K562 (cell line): ENCODE measurements at regions not wholly inside any gene's neighbourhood (a gene's known extent, or its start where the extent isn't known, plus 50 kb on each side); places are given as distances from the start of the nearest gene placed in this dataset.

Experiments
- ATAC-seq: fragments of 200-7000 bp; cut with Tn5 transposase; 3 replicates; pipeline ENCODE4 v1.9.1; 2020; ENCODE audit warnings: moderate library complexity
- BruUV-seq: library from RNA; stranded (reverse); fragments of 400-500 nt; replicated peaks from 2 replicates; lab custom pipeline; 2021; lab: Mats Ljungman, UMichigan
- CTCF ChIA-PET: fragments of 300-600 bp; formaldehyde crosslinking; extraction: SDS; loops from one replicate; lab custom pipeline; 2021; ENCODE audit warnings: low intra/inter-chr PET ratio; lab: Yijun Ruan, JAX
- POLR2A ChIA-PET: fragments of 300-600, 350-650 bp; sonication (Branson Sonifier 250); formaldehyde crosslinking; extraction: SDS; loops from one replicate; lab custom pipeline; 2021; ENCODE audit warnings: antibody characterized with exemption, inconsistent platforms; lab: Yijun Ruan, JAX
- DNase-seq, 4 experiments: peaks; one replicate each; pipeline versions ENCODE4 v3.0.0 to v3.0.0-alpha.2; 2011 to 2018; ENCODE audit warnings: low spot score in 3 of 4, mixed read lengths in 3 of 4; ENCODE audit errors: extremely low read depth in 1 of 4
- FAIRE-seq: peaks from 2 replicates; lab custom pipeline; 2011; peaks lifted over from hg19 to GRCh38; lab: Jason Lieb, UNC
- H2AFZ ChIP-seq: 2 replicates; pipeline ENCODE4 v1.6.0; 2011; ENCODE audit warnings: low read depth, low read length, control low read depth, inconsistent platforms
- H3K27ac ChIP-seq: fragments of 200-600 bp; 3 replicates; pipeline ENCODE4 v1.8.0; 2011; ENCODE audit warnings: low read depth, mild to moderate bottlenecking, control low read depth, inconsistent platforms, low read length, moderate library complexity, mixed read lengths; ENCODE audit errors: extremely low read depth
- H3K27me3 ChIP-seq, 2 experiments: fragments of 300-600 bp in 1 of 2; 2 replicates in 1 of 2; 3 replicates in 1 of 2; pipeline versions ENCODE4 v1.6.0 to v1.8.0; 2011; ENCODE audit warnings: inconsistent platforms in 2 of 2, low read length in 2 of 2, mild to moderate bottlenecking in 1 of 2, mixed read lengths in 1 of 2, moderate library complexity in 1 of 2; ENCODE audit not compliant: control insufficient read depth in 2 of 2, insufficient read depth in 2 of 2
- H3K36me3 ChIP-seq: fragments of 300-600 bp; 3 replicates; pipeline ENCODE4 v1.8.0; 2011; ENCODE audit warnings: mild to moderate bottlenecking, low read length, inconsistent platforms; ENCODE audit not compliant: control insufficient read depth, insufficient read depth
- H3K4me1 ChIP-seq, 2 experiments: fragments of 200-600 bp in 1 of 2; replicated peaks in 1 of 2; 2 replicates in 1 of 2; 3 replicates in 1 of 2; pipeline versions ENCODE4 v1.5.1 to v1.8.0; 2011; ENCODE audit warnings: inconsistent platforms in 2 of 2, low read length in 2 of 2, mild to moderate bottlenecking in 1 of 2, mixed read lengths in 1 of 2, moderate library complexity in 1 of 2; ENCODE audit not compliant: control insufficient read depth in 2 of 2, insufficient read depth in 2 of 2
- H3K4me2 ChIP-seq: 2 replicates; pipeline ENCODE4 v1.6.1; 2011; ENCODE audit warnings: low read length, control low read depth, inconsistent platforms, mixed read lengths; ENCODE audit not compliant: insufficient read depth
- H3K4me3 ChIP-seq: fragments of 200-600 bp; sonication (generic), shearing (Covaris generic); 2 replicates; pipeline ENCODE4 v1.5.1; 2016; ENCODE audit warnings: control low read depth, inconsistent platforms
- H3K79me2 ChIP-seq: fragments of 200-600 bp; 3 replicates; pipeline ENCODE4 v1.8.0; 2011; ENCODE audit warnings: low read length, inconsistent platforms; ENCODE audit not compliant: control insufficient read depth, insufficient read depth
- H3K9ac ChIP-seq, 2 experiments: 2 replicates each; pipeline versions ENCODE4 v1.6.0 to v1.6.1; 2011; ENCODE audit warnings: low read depth in 2 of 2, low read length in 2 of 2, control low read depth in 1 of 2, inconsistent platforms in 1 of 2, mild to moderate bottlenecking in 1 of 2, mixed read lengths in 1 of 2; ENCODE audit not compliant: insufficient read depth in 1 of 2
- H3K9me1 ChIP-seq: one replicate; pipeline ENCODE4 v1.6.0; 2011; ENCODE audit warnings: inconsistent platforms, mild to moderate bottlenecking, low read length, moderate library complexity; ENCODE audit not compliant: control insufficient read depth, insufficient read depth
- H3K9me3 ChIP-seq: replicated peaks from 2 replicates; pipeline ENCODE4 v1.5.1; 2011; ENCODE audit warnings: low read depth, low read length, inconsistent platforms; ENCODE audit not compliant: control insufficient read depth, insufficient read depth
- H4K20me1 ChIP-seq: replicated peaks from 2 replicates; pipeline ENCODE4 v1.6.1; 2011; ENCODE audit warnings: low read length, inconsistent platforms, mixed read lengths; ENCODE audit not compliant: control insufficient read depth, insufficient read depth
- HDAC6 ChIP-seq: IDR thresholded peaks from 2 replicates; pipeline ENCODE4 v1.6.1; 2012; ENCODE audit warnings: low read depth, mild to moderate bottlenecking, control low read depth, inconsistent platforms, low read length, moderate library complexity
- KLF10 ChIP-seq: fragments of 250-450 bp; sonication (Bioruptor Pico); IDR thresholded peaks from 2 replicates; pipeline ENCODE4 v1.6.1; 2021; ENCODE audit warnings: matching md5 sums
- L3MBTL2 ChIP-seq: fragments of 450-650 bp; IDR thresholded peaks from 2 replicates; pipeline ENCODE4 v1.6.1; 2016; ENCODE audit warnings: mild to moderate bottlenecking, moderate library complexity
- PHF20 ChIP-seq: fragments of 450-650 bp; IDR thresholded peaks from 2 replicates; pipeline ENCODE4 v1.6.1; 2018; ENCODE audit not compliant: partially characterized antibody
- PHTF2 ChIP-seq: fragments of 250-450 bp; sonication (Bioruptor Pico); IDR thresholded peaks from 2 replicates; pipeline ENCODE4 v1.5.0; 2021; ENCODE audit warnings: mild to moderate bottlenecking
- RBFOX2 ChIP-seq: fragments of 200-400 bp; formaldehyde crosslinking; IDR thresholded peaks from 2 replicates; pipeline ENCODE4 v1.6.1; 2017; ENCODE audit warnings: low read depth, mild to moderate bottlenecking, low read length, moderate library complexity
- RNF2 ChIP-seq: sonication (generic); IDR thresholded peaks from 2 replicates; pipeline ENCODE4 v1.6.1; 2016
- SETDB1 ChIP-seq: IDR thresholded peaks from one replicate; pipeline ENCODE4 v1.6.1; 2012; ENCODE audit warnings: low read length, control low read depth, inconsistent platforms
- TEAD4 ChIP-seq, 2 experiments: sonication (generic) in 1 of 2; formaldehyde crosslinking in 1 of 2; IDR thresholded peaks; 2 replicates each; pipeline versions ENCODE4 v1.6.1 to v1.8.0; 2012 to 2022; ENCODE audit warnings: borderline replicate concordance in 1 of 2, inconsistent platforms in 1 of 2, low read length in 1 of 2, mild to moderate bottlenecking in 1 of 2, missing genetic modification reagents in 1 of 2
- ZFX ChIP-seq: sonication (generic); formaldehyde crosslinking; IDR thresholded peaks from 2 replicates; pipeline ENCODE4 v1.8.0; 2022; ENCODE audit warnings: mild to moderate bottlenecking, missing genetic modification reagents, moderate library complexity
- ZKSCAN1 ChIP-seq: fragments of 150-350 bp; IDR thresholded peaks from 2 replicates; pipeline ENCODE4 v1.6.1; 2016; ENCODE audit warnings: low read depth, low read length
- ZNF41 ChIP-seq: fragments of 250-450 bp; sonication (Bioruptor Pico); conservative IDR thresholded peaks from 2 replicates; pipeline ENCODE4 v1.4.0; 2020; ENCODE audit warnings: mild to moderate bottlenecking
- WGBS: fragments of 100-300 bp; shearing (Covaris generic); methylation state at CpG from one replicate; pipeline ENCODE4 v1.1.6; 2016; ENCODE audit warnings: low coverage, mixed read lengths; ENCODE audit not compliant: insufficient coverage; ENCODE audit errors: missing lambda C conversion rate; 5-methylcytosine and 5-hydroxymethylcytosine counted together
- in situ Hi-C: fragments of 300-500 bp; cut with MboI; formaldehyde crosslinking; loops from 4 replicates; pipeline ENCODE4 v1.15.0; 2018; ENCODE audit warnings: inconsistent platforms, mixed read lengths
- intact Hi-C: fragments of 100-400 bp; cut with micrococcal nuclease; formaldehyde crosslinking; loops from 2 replicates; pipeline ENCODE4 v1.14.2; 2022
- TF ChIP-seq, protein P1 (sequence below): fragments of 250-450 bp; sonication (Bioruptor Pico); IDR thresholded peaks from 2 replicates; pipeline ENCODE4 v1.6.1; 2021; ENCODE audit warnings: mild to moderate bottlenecking
- TF ChIP-seq, protein P2 (sequence below): sonication (generic); formaldehyde crosslinking; IDR thresholded peaks from 2 replicates; pipeline ENCODE4 v1.8.1; 2023; ENCODE audit warnings: mild to moderate bottlenecking, missing genetic modification reagents
- TF ChIP-seq, protein P3 (sequence below): sonication (generic); formaldehyde crosslinking; IDR thresholded peaks from 2 replicates; pipeline ENCODE4 v1.4.0; 2020; ENCODE audit warnings: mild to moderate bottlenecking, missing genetic modification reagents

DNA sequence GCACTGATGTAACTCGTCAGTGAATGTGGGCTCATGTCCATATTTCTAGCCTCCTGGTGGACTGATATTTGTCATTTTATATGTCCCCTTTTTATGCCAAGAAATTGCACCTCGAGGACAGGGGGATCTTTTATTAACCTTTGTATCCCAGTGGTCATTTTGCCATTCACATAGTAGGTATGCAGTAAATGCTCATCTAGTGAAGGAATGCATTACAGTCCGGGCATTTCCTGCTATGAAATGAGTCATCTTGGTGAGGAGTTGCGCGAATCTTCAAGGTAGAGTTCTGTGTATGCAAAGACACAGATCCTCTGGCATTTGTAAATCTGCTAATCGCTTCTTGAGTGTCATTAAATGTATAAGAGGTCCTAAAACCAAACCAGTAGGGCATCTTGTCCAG lies 755.5 kb upstream of the ADAMTS16 start:
- ATAC-seq (no peak), FAIRE-seq (no peak), DNase-seq (no peak)
- no peak overlapping the region for H3K4me3 ChIP-seq
- BruUV-seq: no TSS peak
- POLR2A ChIA-PET: no interaction called here
- no peaks in the 10 kb centered on the region for H3K4me1 ChIP-seq
- no peaks in the 10 kb centered on the region for H4K20me1 ChIP-seq
- H3K9me1 ChIP-seq: no peaks in the 10 kb centered on the region
- no peaks in the 10 kb centered on the region for H3K36me3 ChIP-seq
- no peak overlapping the region for H2AFZ ChIP-seq
- CTCF ChIA-PET: no interaction called here
- H3K27me3 ChIP-seq: no peaks in the 10 kb centered on the region
- no peaks in the 10 kb centered on the region; the same call in 1 of the 2 replicates for H3K9me3 ChIP-seq
- no peaks in the 10 kb centered on the region for H3K79me2 ChIP-seq
- WGBS: 0% methylated on average over 6 of the region's 6 CpGs
- H3K4me2 ChIP-seq: no peak overlapping the region
- in situ Hi-C loops (no loop called here), intact Hi-C loops (no loop called here)
- H3K9ac ChIP-seq: no peak overlapping the region
- H3K27ac ChIP-seq: no peak overlapping the region
- TF ChIP-seq ZKSCAN1 (no peak), RBFOX2 (no peak), ZFX (CRISPR knock-in tag) (no peak), SETDB1 (no peak), RNF2 (no peak), PHF20 (no peak), HDAC6 (no peak), TEAD4 (IDR thresholded peaks at IDR 0.05; ENCODE audit: low read length) (no peak), TEAD4 (CRISPR knock-in tag; IDR thresholded peaks at IDR 0.05; ENCODE audit: borderline replicate concordance) (no peak), KLF10 (no peak), PHTF2 (CRISPR knock-in tag) (no peak), ZNF41 (CRISPR knock-in tag) (no peak), L3MBTL2 (no peak)
- TF ChIP-seq, protein P1, sequence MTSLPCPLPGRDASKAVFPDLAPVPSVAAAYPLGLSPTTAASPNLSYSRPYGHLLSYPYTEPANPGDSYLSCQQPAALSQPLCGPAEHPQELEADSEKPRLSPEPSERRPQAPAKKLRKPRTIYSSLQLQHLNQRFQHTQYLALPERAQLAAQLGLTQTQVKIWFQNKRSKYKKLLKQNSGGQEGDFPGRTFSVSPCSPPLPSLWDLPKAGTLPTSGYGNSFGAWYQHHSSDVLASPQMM: no peak
- TF ChIP-seq, protein P2, sequence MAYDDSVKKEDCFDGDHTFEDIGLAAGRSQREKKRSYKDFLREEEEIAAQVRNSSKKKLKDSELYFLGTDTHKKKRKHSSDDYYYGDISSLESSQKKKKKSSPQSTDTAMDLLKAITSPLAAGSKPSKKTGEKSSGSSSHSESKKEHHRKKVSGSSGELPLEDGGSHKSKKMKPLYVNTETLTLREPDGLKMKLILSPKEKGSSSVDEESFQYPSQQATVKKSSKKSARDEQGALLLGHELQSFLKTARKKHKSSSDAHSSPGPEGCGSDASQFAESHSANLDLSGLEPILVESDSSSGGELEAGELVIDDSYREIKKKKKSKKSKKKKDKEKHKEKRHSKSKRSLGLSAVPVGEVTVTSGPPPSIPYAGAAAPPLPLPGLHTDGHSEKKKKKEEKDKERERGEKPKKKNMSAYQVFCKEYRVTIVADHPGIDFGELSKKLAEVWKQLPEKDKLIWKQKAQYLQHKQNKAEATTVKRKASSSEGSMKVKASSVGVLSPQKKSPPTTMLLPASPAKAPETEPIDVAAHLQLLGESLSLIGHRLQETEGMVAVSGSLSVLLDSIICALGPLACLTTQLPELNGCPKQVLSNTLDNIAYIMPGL: no peak
- TF ChIP-seq, protein P3, sequence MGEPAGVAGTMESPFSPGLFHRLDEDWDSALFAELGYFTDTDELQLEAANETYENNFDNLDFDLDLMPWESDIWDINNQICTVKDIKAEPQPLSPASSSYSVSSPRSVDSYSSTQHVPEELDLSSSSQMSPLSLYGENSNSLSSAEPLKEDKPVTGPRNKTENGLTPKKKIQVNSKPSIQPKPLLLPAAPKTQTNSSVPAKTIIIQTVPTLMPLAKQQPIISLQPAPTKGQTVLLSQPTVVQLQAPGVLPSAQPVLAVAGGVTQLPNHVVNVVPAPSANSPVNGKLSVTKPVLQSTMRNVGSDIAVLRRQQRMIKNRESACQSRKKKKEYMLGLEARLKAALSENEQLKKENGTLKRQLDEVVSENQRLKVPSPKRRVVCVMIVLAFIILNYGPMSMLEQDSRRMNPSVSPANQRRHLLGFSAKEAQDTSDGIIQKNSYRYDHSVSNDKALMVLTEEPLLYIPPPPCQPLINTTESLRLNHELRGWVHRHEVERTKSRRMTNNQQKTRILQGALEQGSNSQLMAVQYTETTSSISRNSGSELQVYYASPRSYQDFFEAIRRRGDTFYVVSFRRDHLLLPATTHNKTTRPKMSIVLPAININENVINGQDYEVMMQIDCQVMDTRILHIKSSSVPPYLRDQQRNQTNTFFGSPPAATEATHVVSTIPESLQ (CRISPR knock-in tag): no peak
